ENCODE measurements at regions not wholly inside any gene's neighbourhood (a gene's known extent, or its start where the extent isn't known, plus 50 kb on each side); places are given as distances from the start of the nearest gene placed in this dataset.

DNA sequence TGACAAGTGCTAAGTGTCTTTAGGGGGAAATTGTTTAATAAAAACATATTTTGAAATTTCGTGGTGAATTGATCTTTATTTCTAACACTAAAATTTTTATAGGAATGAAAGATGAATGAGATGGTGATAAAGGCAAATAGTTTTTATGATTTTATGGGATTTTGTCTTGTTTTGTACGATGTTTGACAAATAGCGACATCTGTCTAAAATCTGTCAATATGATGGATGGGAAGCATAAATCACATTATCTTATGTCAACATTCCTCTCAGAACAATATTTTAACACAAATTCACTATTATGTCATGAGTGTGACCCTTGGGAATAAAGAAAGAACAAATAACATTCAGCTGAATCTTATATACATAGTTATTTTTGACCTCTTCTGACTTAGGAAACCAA, 852.0 kb upstream of the CDH6 start:
- H3K36me3 ChIP-seq (ENCODE audit: control insufficient read depth in 1 of 2, insufficient read depth in 2 of 2, low read length in 2 of 2): no peaks in the 10 kb centered on the region

GRCh38 chr5:30337084-30337573, 856.4 kb upstream of the CDH6 start:
- Histone ChIP-seq H3K27me3 (ENCODE audit: insufficient read depth, low read length) (no peaks in the 10 kb centered on the region), H4K12ac (ENCODE audit: low read depth, low read length) (no peak overlapping the region), H3K14ac (ENCODE audit: low read length) (no peak overlapping the region), H3K27ac (ENCODE audit: low read depth, low read length) (no peak overlapping the region), H4K8ac (ENCODE audit: low read depth, low read length) (no peak overlapping the region), H2BK12ac (ENCODE audit: low read length) (no peak overlapping the region), H3K79me1 (ENCODE audit: low read length) (no peaks in the 10 kb centered on the region), H3K9ac (ENCODE audit: low read length) (no peak overlapping the region), H3K18ac (ENCODE audit: low read length) (no peak overlapping the region), H2AFZ (ENCODE audit: insufficient read depth, low read length, poor library complexity) (no peak overlapping the region), H3K4me3 (ENCODE audit: low read depth, low read length) (no peak overlapping the region), H2AK5ac (ENCODE audit: low read length) (no peak overlapping the region), H2BK5ac (ENCODE audit: low read depth, low read length, poor library complexity) (no peak overlapping the region), H3K36me3 (ENCODE audit: control insufficient read depth in 1 of 2, insufficient read depth in 2 of 2, low read length in 2 of 2) (no peaks in the 10 kb centered on the region), H3K23ac (ENCODE audit: low read length) (no peak overlapping the region), H2BK120ac (ENCODE audit: insufficient read depth, low read length, poor library complexity) (no peak overlapping the region), H3K4ac (ENCODE audit: low read depth, low read length) (no peak overlapping the region), H3K9me3 (ENCODE audit: insufficient read depth, low read depth, low read length) (no peaks in the 10 kb centered on the region), H4K91ac (ENCODE audit: low read depth, low read length) (no peak overlapping the region), H3K4me1 (ENCODE audit: control insufficient read depth in 1 of 2, insufficient read depth in 2 of 2, low read length in 2 of 2) (no peaks in the 10 kb centered on the region), H3K79me2 (ENCODE audit: control insufficient read depth, insufficient read depth, low read length, poor library complexity) (no peaks in the 10 kb centered on the region), H3K4me2 (ENCODE audit: low read length) (no peak overlapping the region)
- no CpG with 5 or more reads among the region's 5 CpGs for WGBS (ENCODE audit: extremely low coverage, insufficient coverage, insufficient read length)
- DNase-seq: no peak

More for the DNA sequence above, 852.0 kb upstream of the CDH6 start:
- Histone ChIP-seq H4K12ac (ENCODE audit: low read depth, low read length) (no peak overlapping the region), H3K79me1 (ENCODE audit: low read length) (no peaks in the 10 kb centered on the region), H3K4me2 (ENCODE audit: low read length) (no peak overlapping the region), H3K9ac (ENCODE audit: low read length) (no peak overlapping the region), H3K27ac (ENCODE audit: low read depth, low read length) (no peak overlapping the region), H4K91ac (ENCODE audit: low read depth, low read length) (no peak overlapping the region), H4K8ac (ENCODE audit: low read depth, low read length) (no peak overlapping the region), H3K14ac (ENCODE audit: low read length) (no peak overlapping the region), H3K9me3 (ENCODE audit: insufficient read depth, low read depth, low read length) (no peaks in the 10 kb centered on the region), H3K23ac (ENCODE audit: low read length) (no peak overlapping the region), H3K4me3 (ENCODE audit: low read depth, low read length) (no peak overlapping the region), H2BK5ac (ENCODE audit: low read depth, low read length, poor library complexity) (no peak overlapping the region), H3K79me2 (ENCODE audit: control insufficient read depth, insufficient read depth, low read length, poor library complexity) (no peaks in the 10 kb centered on the region), H3K27me3 (ENCODE audit: insufficient read depth, low read length) (no peaks in the 10 kb centered on the region), H2AFZ (ENCODE audit: insufficient read depth, low read length, poor library complexity) (no peak overlapping the region), H3K4me1 (ENCODE audit: control insufficient read depth in 1 of 2, insufficient read depth in 2 of 2, low read length in 2 of 2) (no peaks in the 10 kb centered on the region), H2BK120ac (ENCODE audit: insufficient read depth, low read length, poor library complexity) (no peak overlapping the region), H2AK5ac (ENCODE audit: low read length) (no peak overlapping the region), H3K4ac (ENCODE audit: low read depth, low read length) (no peak overlapping the region), H3K18ac (ENCODE audit: low read length) (no peak overlapping the region), H2BK12ac (ENCODE audit: low read length) (no peak overlapping the region)
- DNase-seq: no peak
- no CpG with 5 or more reads among the region's 3 CpGs for WGBS (ENCODE audit: extremely low coverage, insufficient coverage, insufficient read length)

GRCh38 chr5:30331534-30331933, 862.0 kb upstream of the CDH6 start:
- Histone ChIP-seq H3K4ac (ENCODE audit: low read depth, low read length) (no peak overlapping the region), H3K27me3 (ENCODE audit: insufficient read depth, low read length) (no peaks in the 10 kb centered on the region), H3K4me3 (ENCODE audit: low read depth, low read length) (no peak overlapping the region), H3K9me3 (ENCODE audit: insufficient read depth, low read depth, low read length) (no peaks in the 10 kb centered on the region), H3K9ac (ENCODE audit: low read length) (no peak overlapping the region), H3K23ac (ENCODE audit: low read length) (no peak overlapping the region), H2BK12ac (ENCODE audit: low read length) (no peak overlapping the region), H4K91ac (ENCODE audit: low read depth, low read length) (no peak overlapping the region), H3K4me1 (ENCODE audit: control insufficient read depth in 1 of 2, insufficient read depth in 2 of 2, low read length in 2 of 2) (no peaks in the 10 kb centered on the region), H3K4me2 (ENCODE audit: low read length) (no peak overlapping the region), H3K14ac (ENCODE audit: low read length) (no peak overlapping the region), H2AK5ac (ENCODE audit: low read length) (no peak overlapping the region), H4K12ac (ENCODE audit: low read depth, low read length) (no peak overlapping the region), H3K36me3 (ENCODE audit: control insufficient read depth in 1 of 2, insufficient read depth in 2 of 2, low read length in 2 of 2) (no peaks in the 10 kb centered on the region), H3K27ac (ENCODE audit: low read depth, low read length) (no peak overlapping the region), H4K8ac (ENCODE audit: low read depth, low read length) (no peak overlapping the region), H3K79me1 (ENCODE audit: low read length) (no peaks in the 10 kb centered on the region), H2AFZ (ENCODE audit: insufficient read depth, low read length, poor library complexity) (no peak overlapping the region), H2BK5ac (ENCODE audit: low read depth, low read length, poor library complexity) (no peak overlapping the region), H2BK120ac (ENCODE audit: insufficient read depth, low read length, poor library complexity) (no peak overlapping the region), H3K79me2 (ENCODE audit: control insufficient read depth, insufficient read depth, low read length, poor library complexity) (no peaks in the 10 kb centered on the region), H3K18ac (ENCODE audit: low read length) (no peak overlapping the region)
- WGBS (ENCODE audit: extremely low coverage, insufficient coverage, insufficient read length): no CpG with 5 or more reads among the region's 2 CpGs
- DNase-seq: no peak

DNA sequence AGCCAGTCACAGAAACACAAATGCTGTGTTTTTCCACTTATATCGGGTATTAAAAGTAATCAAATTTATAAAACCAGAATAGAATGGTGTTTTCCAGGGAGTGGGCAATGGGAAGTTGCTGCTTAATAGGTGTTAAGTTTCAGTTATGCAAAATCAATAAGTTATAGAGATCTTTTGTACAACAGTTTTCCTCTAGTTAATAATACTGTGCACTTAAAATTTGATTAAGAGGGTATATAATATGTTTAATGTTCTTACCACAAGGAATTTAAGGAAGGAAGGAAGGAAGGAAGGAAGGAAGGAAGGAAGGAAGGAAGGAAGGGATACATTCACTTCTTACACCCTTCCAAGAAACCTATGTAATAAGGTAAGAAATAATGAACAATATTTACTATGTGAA, 867.7 kb upstream of the CDH6 start:
- Histone ChIP-seq H4K91ac (ENCODE audit: low read depth, low read length) (no peak overlapping the region), H3K79me2 (ENCODE audit: control insufficient read depth, insufficient read depth, low read length, poor library complexity) (no peaks in the 10 kb centered on the region), H3K27me3 (ENCODE audit: insufficient read depth, low read length) (no peaks in the 10 kb centered on the region), H3K27ac (ENCODE audit: low read depth, low read length) (no peak overlapping the region), H2BK12ac (ENCODE audit: low read length) (no peak overlapping the region), H3K4ac (ENCODE audit: low read depth, low read length) (no peak overlapping the region), H4K8ac (ENCODE audit: low read depth, low read length) (no peak overlapping the region), H3K23ac (ENCODE audit: low read length) (no peak overlapping the region), H3K14ac (ENCODE audit: low read length) (no peak overlapping the region), H2BK5ac (ENCODE audit: low read depth, low read length, poor library complexity) (no peak overlapping the region), H3K9ac (ENCODE audit: low read length) (no peak overlapping the region), H3K18ac (ENCODE audit: low read length) (no peak overlapping the region), H2BK120ac (ENCODE audit: insufficient read depth, low read length, poor library complexity) (no peak overlapping the region), H3K4me2 (ENCODE audit: low read length) (no peak overlapping the region), H3K79me1 (ENCODE audit: low read length) (no peaks in the 10 kb centered on the region), H2AFZ (ENCODE audit: insufficient read depth, low read length, poor library complexity) (no peak overlapping the region), H3K4me3 (ENCODE audit: low read depth, low read length) (no peak overlapping the region), H2AK5ac (ENCODE audit: low read length) (no peak overlapping the region), H3K9me3 (ENCODE audit: insufficient read depth, low read depth, low read length) (no peaks in the 10 kb centered on the region), H3K4me1 (ENCODE audit: control insufficient read depth in 1 of 2, insufficient read depth in 2 of 2, low read length in 2 of 2) (no peaks in the 10 kb centered on the region), H4K12ac (ENCODE audit: low read depth, low read length) (no peak overlapping the region), H3K36me3 (ENCODE audit: control insufficient read depth in 1 of 2, insufficient read depth in 2 of 2, low read length in 2 of 2) (no peaks in the 10 kb centered on the region)
- WGBS (ENCODE audit: extremely low coverage, insufficient coverage, insufficient read length): no CpG with 5 or more reads among the region's 1 CpG
- DNase-seq: no peak
